H9 (cell line): ENCODE measurements at regions not wholly inside any gene's neighbourhood (a gene's known extent, or its start where the extent isn't known, plus 50 kb on each side); places are given as distances from the start of the nearest gene placed in this dataset.

ENCODE experiments used
- DNase-seq: peaks from one replicate; pipeline ENCODE4 v3.0.0-alpha.2; 2017
- H2AFZ ChIP-seq: one replicate; pipeline ENCODE4 v1.6.1; 2013; ENCODE audit warnings: mild to moderate bottlenecking, low read length, control low read depth, moderate library complexity
- H2AK5ac ChIP-seq: 2 replicates; pipeline ENCODE4 v1.6.1; 2013; ENCODE audit warnings: low read length, control low read depth, mixed read lengths; ENCODE audit not compliant: insufficient read length
- H2BK120ac ChIP-seq: one replicate; pipeline ENCODE4 v1.6.1; 2013; ENCODE audit warnings: low read depth, mild to moderate bottlenecking, low read length, control low read depth, inconsistent platforms; ENCODE audit not compliant: poor library complexity, severe bottlenecking
- H2BK12ac ChIP-seq: 2 replicates; pipeline ENCODE4 v1.6.1; 2013; ENCODE audit warnings: low read length, control low read depth, mixed read lengths, low read depth; ENCODE audit not compliant: insufficient read length
- H2BK15ac ChIP-seq: 2 replicates; pipeline ENCODE4 v1.6.1; 2013; ENCODE audit warnings: low read depth, low read length, control low read depth
- H2BK20ac ChIP-seq: one replicate; pipeline ENCODE4 v1.6.1; 2013; ENCODE audit warnings: low read depth, mild to moderate bottlenecking, low read length, control low read depth, inconsistent platforms; ENCODE audit not compliant: poor library complexity, severe bottlenecking
- H2BK5ac ChIP-seq: 2 replicates; pipeline ENCODE4 v1.6.1; 2013; ENCODE audit warnings: low read length, control low read depth, mixed read lengths; ENCODE audit not compliant: insufficient read length
- H3K14ac ChIP-seq: 2 replicates; pipeline ENCODE4 v1.6.1; 2013; ENCODE audit warnings: low read length, control low read depth; ENCODE audit not compliant: insufficient read depth
- H3K18ac ChIP-seq: 2 replicates; pipeline ENCODE4 v1.6.1; 2013; ENCODE audit warnings: low read depth, mild to moderate bottlenecking, mixed read lengths, low read length, control low read depth; ENCODE audit not compliant: insufficient read length
- H3K23ac ChIP-seq: 2 replicates; pipeline ENCODE4 v1.6.1; 2013; ENCODE audit warnings: low read length, control low read depth, mixed read lengths, low read depth; ENCODE audit not compliant: insufficient read length
- H3K23me2 ChIP-seq: 2 replicates; pipeline ENCODE4 v1.6.1; 2013; ENCODE audit warnings: low read depth, mild to moderate bottlenecking, mixed read lengths, low read length, control low read depth; ENCODE audit not compliant: insufficient read length, poor library complexity, severe bottlenecking
- H3K27ac ChIP-seq: 2 replicates; pipeline ENCODE4 v1.5.1; 2013; ENCODE audit warnings: low read length, control low read depth, mixed read lengths, low read depth; ENCODE audit not compliant: insufficient read length
- H3K27me3 ChIP-seq: 2 replicates; pipeline ENCODE4 v1.6.1; 2013; ENCODE audit warnings: low read length, control low read depth, inconsistent platforms; ENCODE audit not compliant: insufficient read depth
- H3K4ac ChIP-seq: 2 replicates; pipeline ENCODE4 v1.6.1; 2013; ENCODE audit warnings: low read depth, mild to moderate bottlenecking, control low read depth, inconsistent platforms, low read length, moderate library complexity
- H3K4me1 ChIP-seq: 2 replicates; pipeline ENCODE4 v1.6.1; 2013; ENCODE audit warnings: low read length, control low read depth, inconsistent platforms; ENCODE audit not compliant: insufficient read depth
- H3K4me2 ChIP-seq: 2 replicates; pipeline ENCODE4 v1.6.1; 2013; ENCODE audit warnings: low read length, control low read depth, mixed read lengths; ENCODE audit not compliant: insufficient read length, insufficient read depth
- H3K56ac ChIP-seq: 2 replicates; pipeline ENCODE4 v1.6.1; 2013; ENCODE audit warnings: low read depth, mild to moderate bottlenecking, mixed read lengths, low read length, control low read depth; ENCODE audit not compliant: insufficient read length
- H3K79me1 ChIP-seq: 2 replicates; pipeline ENCODE4 v1.6.1; 2013; ENCODE audit warnings: low read depth, mild to moderate bottlenecking, moderate library complexity, low read length, control low read depth, inconsistent platforms; ENCODE audit not compliant: insufficient read depth, poor library complexity, severe bottlenecking
- H3K79me2 ChIP-seq: 2 replicates; pipeline ENCODE4 v1.6.1; 2013; ENCODE audit warnings: low read length, control low read depth, inconsistent platforms; ENCODE audit not compliant: insufficient read depth
- H3K9ac ChIP-seq: 2 replicates; pipeline ENCODE4 v1.6.1; 2013; ENCODE audit warnings: low read length, control low read depth, mixed read lengths; ENCODE audit not compliant: insufficient read length; ENCODE audit errors: extremely low read depth
- H3K9me3 ChIP-seq: one replicate; pipeline ENCODE4 v1.6.1; 2013; ENCODE audit warnings: low read depth, low read length, inconsistent platforms; ENCODE audit not compliant: control insufficient read depth
- H3T11ph ChIP-seq: one replicate; pipeline ENCODE4 v1.6.1; 2013; ENCODE audit warnings: mild to moderate bottlenecking, low read length, control low read depth, inconsistent platforms
- H4K20me1 ChIP-seq: one replicate; pipeline ENCODE4 v1.6.1; 2013; ENCODE audit not compliant: control insufficient read depth, insufficient read length, insufficient read depth
- H4K5ac ChIP-seq: 2 replicates; pipeline ENCODE4 v1.6.1; 2013; ENCODE audit warnings: low read depth, mild to moderate bottlenecking, mixed read lengths, low read length, control low read depth; ENCODE audit not compliant: insufficient read length
- H4K8ac ChIP-seq: replicated peaks from 2 replicates; pipeline ENCODE4 v1.6.1; 2013; ENCODE audit warnings: low read length, control low read depth, mixed read lengths, low read depth; ENCODE audit not compliant: insufficient read length
- H4K91ac ChIP-seq: 2 replicates; pipeline ENCODE4 v1.6.1; 2013; ENCODE audit warnings: low read depth, mild to moderate bottlenecking, moderate library complexity, mixed read lengths, low read length, control low read depth; ENCODE audit not compliant: insufficient read length
- H3K27ac Mint-ChIP-seq, 3 experiments: 2 replicates in 2 of 3; 3 replicates in 1 of 3; pipeline ENCODE4 v1.8.0; 2020 to 2021; ENCODE audit warnings: mixed read lengths in 3 of 3, mild to moderate bottlenecking in 1 of 3, moderate library complexity in 1 of 3
- H3K27me3 Mint-ChIP-seq: 2 replicates; pipeline ENCODE4 v1.8.0; 2021; ENCODE audit warnings: low read depth, mild to moderate bottlenecking, moderate library complexity, mixed read lengths
- H3K36me3 Mint-ChIP-seq, 3 experiments: 2 replicates in 2 of 3; 3 replicates in 1 of 3; pipeline ENCODE4 v1.8.0; 2020 to 2021; ENCODE audit warnings: low read depth in 3 of 3, mixed read lengths in 3 of 3; ENCODE audit not compliant: insufficient read depth in 1 of 3
- H3K4me1 Mint-ChIP-seq, 2 experiments: 2 replicates each; pipeline ENCODE4 v1.8.0; 2020; ENCODE audit warnings: mixed read lengths in 2 of 2
- H3K4me3 Mint-ChIP-seq, 2 experiments: 2 replicates in 1 of 2; 3 replicates in 1 of 2; pipeline ENCODE4 v1.8.0; 2020 to 2021; ENCODE audit warnings: mild to moderate bottlenecking in 2 of 2, mixed read lengths in 2 of 2, moderate library complexity in 1 of 2
- H3K9me3 Mint-ChIP-seq, 2 experiments: 2 replicates in 1 of 2; 3 replicates in 1 of 2; pipeline ENCODE4 v1.8.0; 2020; ENCODE audit warnings: mild to moderate bottlenecking in 2 of 2, mixed read lengths in 2 of 2, moderate library complexity in 1 of 2
- CTCF ChIP-seq: fragments of 200-600 bp; sonication (generic); conservative IDR thresholded peaks from 3 replicates; pipeline ENCODE4 v1.8.0; 2021; ENCODE audit warnings: antibody characterized with exemption, mild to moderate bottlenecking
- WGBS: extraction: QIAGEN DNeasy Blood & Tissue Kit; methylation state at CpG from one replicate; pipeline ENCODE4 v1.1.7; 2013; ENCODE audit warnings: missing lambda C conversion rate, low lambda C conversion rate, mixed read lengths; ENCODE audit not compliant: insufficient read length; ENCODE audit errors: extremely low coverage; 5-methylcytosine and 5-hydroxymethylcytosine counted together

GRCh38 chr9:85230081-85230480 lies 511.7 kb downstream of the AGTPBP1 start:
- H3K27ac ChIP-seq = no peak overlapping the region
- no peak overlapping the region for H2BK15ac ChIP-seq

More at GRCh38 chr9:85230081-85230480, 511.7 kb downstream of the AGTPBP1 start:
- H3K4me1 ChIP-seq = no peaks in the 10 kb centered on the region
- H3K79me2 ChIP-seq = no peaks in the 10 kb centered on the region
- H3K4me1 Mint-ChIP-seq = peaks cover 0 to 3% of the 10 kb centered on the region in 2 experiments; a peak in 1 of 4 replicates
- H3K27ac Mint-ChIP-seq = peak overlapping the region in 2 of 3 experiments; percentile 5 to 75; a peak in 2 of 7 replicates
- H3T11ph ChIP-seq = no peak overlapping the region
- H3K23ac ChIP-seq = no peak overlapping the region
- H3K27me3 ChIP-seq = no peaks in the 10 kb centered on the region
- no CpG with 5 or more reads among the region's 4 CpGs for WGBS
- H3K27me3 Mint-ChIP-seq = no peaks in the 10 kb centered on the region
- no peak overlapping the region for H3K4me3 Mint-ChIP-seq
- H2BK120ac ChIP-seq = no peak overlapping the region
- no peak overlapping the region for H2BK5ac ChIP-seq
- DNase-seq = no peak
- H2BK12ac ChIP-seq = no peak overlapping the region
- no peak overlapping the region for H3K56ac ChIP-seq
- H3K4me2 ChIP-seq = no peak overlapping the region
- H3K23me2 ChIP-seq = no peaks in the 10 kb centered on the region
- H3K14ac ChIP-seq = no peak overlapping the region
- H2AFZ ChIP-seq = no peak overlapping the region
- H2BK20ac ChIP-seq = no peak overlapping the region
- no peak overlapping the region for H3K18ac ChIP-seq
- H2AK5ac ChIP-seq = no peak overlapping the region
- H4K8ac ChIP-seq = no peak overlapping the region
- no peaks in the 10 kb centered on the region for H3K9me3 Mint-ChIP-seq
- H3K79me1 ChIP-seq = no peaks in the 10 kb centered on the region
- no peaks in the 10 kb centered on the region; a peak in 1 of 7 replicates for H3K36me3 Mint-ChIP-seq
- no peak overlapping the region for H4K5ac ChIP-seq
- no peak overlapping the region for H3K4ac ChIP-seq
- no peaks in the 10 kb centered on the region for H3K9me3 ChIP-seq
- H4K20me1 ChIP-seq = no peaks in the 10 kb centered on the region
- H4K91ac ChIP-seq = no peak overlapping the region
- H3K9ac ChIP-seq = no peak overlapping the region
- no peak for TF ChIP-seq CTCF
